RWPE1 (cell line): ENCODE measurements at regions not wholly inside any gene's neighbourhood (a gene's known extent, or its start where the extent isn't known, plus 50 kb on each side); places are given as distances from the start of the nearest gene placed in this dataset.

Experiments used
- CTCF ChIA-PET: fragments of 350-600 bp; sonication (Branson Sonifier 250); formaldehyde crosslinking; extraction: SDS; loops from one replicate; lab custom pipeline; 2021; lab: Yijun Ruan, JAX
- POLR2A ChIA-PET: fragments of 400-600 bp; formaldehyde crosslinking; extraction: SDS; loops from one replicate; lab custom pipeline; 2020; ENCODE audit warnings: antibody characterized with exemption; ENCODE audit not compliant: low non-redundant PET; lab: Yijun Ruan, JAX
- DNase-seq: peaks from one replicate; pipeline ENCODE4 v3.0.0; 2012; ENCODE audit warnings: low spot score
- H3K27ac ChIP-seq: fragments of 450-650 bp; 2 replicates; pipeline ENCODE4 v1.5.1; 2017
- CTCF ChIP-seq: fragments of 450-650 bp; conservative IDR thresholded peaks from 2 replicates; pipeline ENCODE4 v1.5.1; 2017; ENCODE audit warnings: low read depth, mild to moderate bottlenecking

GRCh38 chr2:16168506-16169264 is 228.3 kb downstream of the MYCN start:
- DNase-seq: no peak
- no peak for TF ChIP-seq CTCF
- POLR2A ChIA-PET: no interaction called here
- CTCF ChIA-PET: interaction anchor here (1.0 kb wide), 1 partner anchor 229 kb away, joined by 3 read pairs; no protein-coding TSS in a partner anchor
- no peak overlapping the region for H3K27ac ChIP-seq

- no peak for DNase-seq
- POLR2A ChIA-PET: no interaction called here
- no peak for TF ChIP-seq CTCF
These were observed 227.6 kb downstream of the MYCN start for GRCh38 chr2:16167870-16168426.

GRCh38 chr2:16167451-16167861 is 227.1 kb downstream of the MYCN start:
- POLR2A ChIA-PET: no interaction called here
- no peak overlapping the region for H3K27ac ChIP-seq
- CTCF ChIA-PET: no interaction called here
- no peak for DNase-seq
- TF ChIP-seq CTCF: no peak

More at GRCh38 chr2:16167870-16168426, 227.6 kb downstream of the MYCN start:
- no peak overlapping the region for H3K27ac ChIP-seq
- CTCF ChIA-PET: no interaction called here

- no peak for DNase-seq
- POLR2A ChIA-PET: no interaction called here
- H3K27ac ChIP-seq: no peak overlapping the region
- CTCF ChIA-PET: no interaction called here
- no peak for TF ChIP-seq CTCF
These were observed 226.1 kb downstream of the MYCN start for GRCh38 chr2:16166327-16166981.

- POLR2A ChIA-PET: no interaction called here
- no peak for TF ChIP-seq CTCF
- CTCF ChIA-PET: interaction anchor here (0.6 kb wide), 1 partner anchor 382 kb away, joined by 5 read pairs; no protein-coding TSS in a partner anchor
These were observed 225.4 kb downstream of the MYCN start for GRCh38 chr2:16165518-16166326.

More at GRCh38 chr2:16165518-16166326, 225.4 kb downstream of the MYCN start:
- no peak for DNase-seq
- H3K27ac ChIP-seq: no peak overlapping the region
